OCI-LY7 (cell line): ENCODE measurements at regions not wholly inside any gene's neighbourhood (a gene's known extent, or its start where the extent isn't known, plus 50 kb on each side); places are given as distances from the start of the nearest gene placed in this dataset.
A peak's percentile ranks its signal among the peaks of the same experiment; 100 is the strongest.

Experiments
- BruUV-seq: library from RNA; stranded (reverse); fragments of 400-500 nt; replicated peaks from 2 replicates; lab custom pipeline; 2021; lab: Mats Ljungman, UMichigan
- CTCF ChIA-PET: fragments of 300-600 bp; sonication (Branson Sonifier 250); formaldehyde crosslinking; loops from one replicate; lab custom pipeline; 2022; ENCODE audit warnings: antibody characterized with exemption; ENCODE audit not compliant: unreplicated experiment; lab: Charles Lee
- POLR2A ChIA-PET: fragments of 300-600 bp; sonication (Branson Sonifier 250); formaldehyde crosslinking; loops from one replicate; lab custom pipeline; 2022; ENCODE audit warnings: antibody characterized with exemption; lab: Charles Lee
- DNase-seq: peaks from one replicate; pipeline ENCODE4 v3.0.0-alpha.2; 2015; ENCODE audit warnings: low spot score
- H2AFZ ChIP-seq: fragments of 200-600 bp; sonication (generic), shearing (Covaris generic); 2 replicates; pipeline ENCODE4 v1.6.1; 2014; ENCODE audit warnings: mild to moderate bottlenecking, antibody characterized with exemption, low read length, moderate library complexity
- H3K27ac ChIP-seq: fragments of 200-600 bp; sonication (generic); 2 replicates; pipeline ENCODE4 v1.5.1; 2014; ENCODE audit warnings: mixed run types, low read depth, mild to moderate bottlenecking, moderate library complexity, low read length, inconsistent platforms; ENCODE audit not compliant: poor library complexity, severe bottlenecking
- H3K36me3 ChIP-seq: fragments of 200-600 bp; sonication (generic); 2 replicates; pipeline ENCODE4 v1.6.1; 2014; ENCODE audit warnings: mild to moderate bottlenecking, antibody characterized with exemption, low read length, moderate library complexity, mixed read lengths; ENCODE audit not compliant: insufficient read depth
- H3K4me1 ChIP-seq: fragments of 200-600 bp; sonication (generic); 2 replicates; pipeline ENCODE4 v1.5.1; 2014; ENCODE audit warnings: mild to moderate bottlenecking, low read length; ENCODE audit not compliant: insufficient read depth, poor library complexity, severe bottlenecking
- H3K4me2 ChIP-seq: fragments of 200-600 bp; sonication (generic); 2 replicates; pipeline ENCODE4 v1.6.1; 2014; ENCODE audit warnings: mild to moderate bottlenecking, low read length
- H3K4me3 ChIP-seq: fragments of 200-600 bp; sonication (generic); 2 replicates; pipeline ENCODE4 v1.5.1; 2014; ENCODE audit warnings: mild to moderate bottlenecking, low read depth, low read length; ENCODE audit not compliant: poor library complexity, severe bottlenecking
- H3K79me2 ChIP-seq: fragments of 200-600 bp; sonication (generic); 2 replicates; pipeline ENCODE4 v1.6.1; 2016; ENCODE audit warnings: low read depth, mild to moderate bottlenecking, low read length, moderate library complexity, mixed read lengths; ENCODE audit not compliant: insufficient read depth
- H3K9me2 ChIP-seq: fragments of 200-600 bp; sonication (generic); 2 replicates; pipeline ENCODE4 v1.6.1; 2016; ENCODE audit warnings: mild to moderate bottlenecking, low read length, mixed read lengths; ENCODE audit not compliant: insufficient read depth
- H3K9me3 ChIP-seq: fragments of 200-600 bp; sonication (generic); 2 replicates; pipeline ENCODE4 v1.6.1; 2014; ENCODE audit warnings: mild to moderate bottlenecking, mixed run types, low read length, mixed read lengths
- H4K20me1 ChIP-seq: fragments of 200-600 bp; sonication (generic); 2 replicates; pipeline ENCODE4 v1.6.1; 2014; ENCODE audit warnings: mild to moderate bottlenecking, antibody characterized with exemption, low read length, moderate library complexity, mixed read lengths; ENCODE audit not compliant: insufficient read depth
- CTCF ChIP-seq: fragments of 200-600 bp; sonication (generic); conservative IDR thresholded peaks from 2 replicates; pipeline ENCODE4 v1.5.1; 2014; ENCODE audit warnings: mild to moderate bottlenecking, antibody characterized with exemption, low read length, moderate library complexity, mixed read lengths
- EZH2phosphoT487 ChIP-seq: fragments of 200-600 bp; sonication (generic); IDR thresholded peaks from 2 replicates; pipeline ENCODE4 v1.6.1; 2018; ENCODE audit warnings: low read depth, borderline replicate concordance, mild to moderate bottlenecking, mixed run types, antibody characterized with exemption, low read length, moderate library complexity, mixed read lengths
- intact Hi-C: fragments of 100-400 bp; cut with micrococcal nuclease; formaldehyde crosslinking; loops from one replicate; pipeline ENCODE4 v1.10.0; 2022; ENCODE audit not compliant: unreplicated experiment

GRCh38 chr3:23706111-23706510, 99.6 kb upstream of the UBE2E1 start:
- no peak overlapping the region for H3K4me2 ChIP-seq
- no peak overlapping the region for H2AFZ ChIP-seq
- no peak overlapping the region for H3K27ac ChIP-seq
- DNase-seq: no peak
- BruUV-seq: no TSS peak
- ChIA-PET POLR2A (interaction anchor here (0.6 to 1.2 kb wide), 12 partner anchors 10 to 583 kb away, joined by 3 to 6 read pairs (median 3); no protein-coding TSS in a partner anchor), CTCF (interaction anchor here (0.8 to 1.2 kb wide), 2 partner anchors 8 to 44 kb away, joined by 3 to 5 read pairs; no protein-coding TSS in a partner anchor)
- TF ChIP-seq EZH2phosphoT487 (no peak), CTCF (no peak)
- H3K79me2 ChIP-seq: no peaks in the 10 kb centered on the region
- H3K4me3 ChIP-seq: no peak overlapping the region
- H3K36me3 ChIP-seq: no peaks in the 10 kb centered on the region
- no peaks in the 10 kb centered on the region for H4K20me1 ChIP-seq
- no peaks in the 10 kb centered on the region for H3K9me3 ChIP-seq
- H3K4me1 ChIP-seq: peaks cover 31% of the 10 kb centered on the region
- intact Hi-C loops: no loop called here
- no peaks in the 10 kb centered on the region for H3K9me2 ChIP-seq

- no peaks in the 10 kb centered on the region for H3K79me2 ChIP-seq
- H3K4me2 ChIP-seq: no peak overlapping the region; the same call in 1 of the 2 replicates
- no peak overlapping the region for H3K4me3 ChIP-seq
- CTCF ChIA-PET: interaction anchor here (1.1 kb wide), 1 partner anchor 26 kb away, joined by 3 read pairs; no protein-coding TSS in a partner anchor
- peak overlapping the region; percentile 64; the same call in 1 of the 2 replicates for H2AFZ ChIP-seq
- DNase-seq: no peak
- BruUV-seq: no TSS peak
- H3K36me3 ChIP-seq: no peaks in the 10 kb centered on the region
- TF ChIP-seq CTCF (no peak), EZH2phosphoT487 (no peak)
- POLR2A ChIA-PET: interaction anchor here (1.1 to 1.5 kb wide), 4 partner anchors 11 to 51 kb away, joined by 3 to 7 read pairs (median 4); no protein-coding TSS in a partner anchor
- H3K4me1 ChIP-seq: peaks cover 42% of the 10 kb centered on the region
- intact Hi-C loops: no loop called here
- H4K20me1 ChIP-seq: no peaks in the 10 kb centered on the region
- H3K9me2 ChIP-seq: no peaks in the 10 kb centered on the region
- no peak overlapping the region for H3K27ac ChIP-seq
- no peaks in the 10 kb centered on the region for H3K9me3 ChIP-seq
Measured at GRCh38 chr3:23709987-23710386, 95.8 kb upstream of the UBE2E1 start.

- BruUV-seq: no TSS peak
- CTCF ChIA-PET: interaction anchor here (1.1 kb wide), 1 partner anchor 26 kb away, joined by 3 read pairs; no protein-coding TSS in a partner anchor
- POLR2A ChIA-PET: interaction anchor here (0.7 to 1.5 kb wide), 7 partner anchors 10 to 51 kb away, joined by 3 to 8 read pairs (median 3); no protein-coding TSS in a partner anchor
Measured at GRCh38 chr3:23710555-23710954, 95.2 kb upstream of the UBE2E1 start.

More at GRCh38 chr3:23710555-23710954, 95.2 kb upstream of the UBE2E1 start:
- H3K9me2 ChIP-seq: no peaks in the 10 kb centered on the region
- no peaks in the 10 kb centered on the region for H3K9me3 ChIP-seq
- DNase-seq: no peak
- H3K36me3 ChIP-seq: no peaks in the 10 kb centered on the region; the same call in 1 of the 2 replicates
- TF ChIP-seq CTCF (no peak), EZH2phosphoT487 (no peak)
- H2AFZ ChIP-seq: peak overlapping the region; percentile 64; the same call in 1 of the 2 replicates
- H3K4me2 ChIP-seq: no peak overlapping the region
- no peaks in the 10 kb centered on the region for H3K79me2 ChIP-seq
- no peak overlapping the region for H3K4me3 ChIP-seq
- H3K4me1 ChIP-seq: peaks cover 45% of the 10 kb centered on the region
- no peaks in the 10 kb centered on the region for H4K20me1 ChIP-seq
- H3K27ac ChIP-seq: no peak overlapping the region
- intact Hi-C loops: no loop called here
